ENCODE measurements at regions not wholly inside any gene's neighbourhood (a gene's known extent, or its start where the extent isn't known, plus 50 kb on each side); places are given as distances from the start of the nearest gene placed in this dataset.

- peak; percentile 52 for DNase-seq (ENCODE audit: low read depth)
- no peak for TF ChIP-seq CTCF (conservative IDR thresholded peaks at IDR 0.05; ENCODE audit: low read depth, low read length)
- no peak overlapping the region for H3K4me3 ChIP-seq (ENCODE audit: low read depth, low read length)
Measured at GRCh38 chr11:97637701-97638100, 1247.9 kb downstream of the JRKL start.

DNA sequence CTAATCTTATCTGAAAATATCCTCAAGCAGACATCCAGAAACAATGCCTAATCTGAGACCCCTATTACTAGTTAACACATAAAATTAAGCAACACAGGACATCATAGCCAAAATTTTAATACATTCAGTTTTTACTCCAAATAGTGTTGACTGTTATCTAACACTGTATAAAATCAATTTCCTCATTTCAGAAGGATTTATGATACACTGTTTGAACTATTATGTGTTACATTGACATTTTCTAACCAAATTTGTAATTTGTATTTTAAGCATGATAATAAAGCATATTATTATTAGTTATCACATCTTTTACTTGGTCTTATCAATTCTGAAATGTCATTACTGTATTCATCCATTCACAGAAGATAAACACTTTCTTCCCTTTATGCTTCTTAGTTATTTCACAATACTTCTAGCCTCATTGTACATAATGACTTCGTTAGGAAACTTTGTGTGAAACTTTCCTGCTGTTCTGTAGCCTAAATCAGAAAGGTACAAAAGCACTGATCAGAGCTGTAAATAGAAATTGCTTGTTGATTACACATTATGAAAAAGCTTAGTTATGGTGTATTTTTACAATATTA, 1248.9 kb downstream of the JRKL start:
- TF ChIP-seq CTCF (conservative IDR thresholded peaks at IDR 0.05; ENCODE audit: low read depth, low read length) = no peak
- DNase-seq (ENCODE audit: low read depth) = no peak
- no peak overlapping the region for H3K4me3 ChIP-seq (ENCODE audit: low read depth, low read length)

- H3K4me3 ChIP-seq (ENCODE audit: low read depth, low read length) = no peak overlapping the region
- TF ChIP-seq CTCF (conservative IDR thresholded peaks at IDR 0.05; ENCODE audit: low read depth, low read length) = no peak
- no peak for DNase-seq (ENCODE audit: low read depth)
Measured at GRCh38 chr11:97641988-97642387, 1252.2 kb downstream of the JRKL start.

DNA sequence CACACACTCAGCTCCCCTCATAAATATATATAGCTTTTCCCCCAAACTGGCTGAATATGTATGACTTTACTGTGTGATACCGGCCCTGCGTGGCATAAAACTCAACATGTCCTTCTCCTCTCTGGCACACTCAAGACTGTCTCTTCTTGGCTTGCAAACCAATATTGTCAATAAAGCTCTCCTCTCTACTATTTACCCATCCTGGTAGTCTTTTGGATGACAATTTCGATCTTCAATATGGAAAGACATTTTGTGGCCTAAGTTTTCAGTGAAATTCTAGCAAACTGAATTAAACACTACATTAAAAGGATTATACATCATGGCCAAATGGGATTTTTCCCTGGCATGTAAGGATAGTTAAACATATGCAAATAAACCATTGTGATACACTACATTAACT, 1255.9 kb downstream of the JRKL start:
- H3K4me3 ChIP-seq (ENCODE audit: low read depth, low read length) = no peak overlapping the region
- no peak for TF ChIP-seq CTCF (conservative IDR thresholded peaks at IDR 0.05; ENCODE audit: low read depth, low read length)
- DNase-seq (ENCODE audit: low read depth) = no peak

DNA sequence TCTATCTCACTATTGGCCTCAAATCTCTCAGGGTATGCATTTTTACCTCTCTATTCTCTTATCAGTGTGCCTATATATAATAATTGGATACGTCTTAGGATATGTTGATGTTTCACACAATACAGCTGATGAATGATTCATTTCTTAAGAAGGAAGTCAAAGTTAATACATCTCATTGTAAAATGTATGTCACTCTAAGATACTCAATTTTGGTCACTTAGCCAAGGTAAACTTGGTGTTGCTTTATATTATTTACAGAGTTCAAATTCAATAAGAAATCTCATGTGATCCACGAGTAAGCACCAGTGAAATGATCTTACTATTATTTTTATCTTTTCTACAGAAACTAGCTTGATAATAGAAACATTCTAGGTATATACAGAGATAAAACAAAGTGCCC, 1266.5 kb downstream of the JRKL start:
- DNase-seq (ENCODE audit: low read depth) = no peak
- TF ChIP-seq CTCF (conservative IDR thresholded peaks at IDR 0.05; ENCODE audit: low read depth, low read length) = no peak
- H3K4me3 ChIP-seq (ENCODE audit: low read depth, low read length) = no peak overlapping the region

DNA sequence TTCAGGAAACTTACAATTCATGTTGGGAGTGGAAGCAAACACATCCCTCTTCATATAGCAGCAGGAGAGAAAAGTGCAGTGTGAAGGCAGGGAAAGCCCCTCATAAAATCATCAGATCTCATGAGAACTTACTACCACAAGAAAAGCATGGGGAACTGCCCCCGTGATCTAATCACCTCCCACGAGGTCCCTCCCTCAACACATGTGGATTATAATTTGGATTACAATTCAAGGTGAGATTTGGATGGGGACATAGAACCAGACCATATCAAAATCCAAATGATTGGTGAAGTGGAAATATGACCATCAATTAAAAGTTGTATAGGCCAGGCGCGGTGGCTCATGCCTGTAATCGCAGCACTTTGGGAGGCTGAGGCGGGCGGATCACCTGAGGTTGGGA, 1268.0 kb downstream of the JRKL start:
- no peak overlapping the region for H3K4me3 ChIP-seq (ENCODE audit: low read depth, low read length)
- TF ChIP-seq CTCF (conservative IDR thresholded peaks at IDR 0.05; ENCODE audit: low read depth, low read length) = no peak
- DNase-seq (ENCODE audit: low read depth) = no peak

DNA sequence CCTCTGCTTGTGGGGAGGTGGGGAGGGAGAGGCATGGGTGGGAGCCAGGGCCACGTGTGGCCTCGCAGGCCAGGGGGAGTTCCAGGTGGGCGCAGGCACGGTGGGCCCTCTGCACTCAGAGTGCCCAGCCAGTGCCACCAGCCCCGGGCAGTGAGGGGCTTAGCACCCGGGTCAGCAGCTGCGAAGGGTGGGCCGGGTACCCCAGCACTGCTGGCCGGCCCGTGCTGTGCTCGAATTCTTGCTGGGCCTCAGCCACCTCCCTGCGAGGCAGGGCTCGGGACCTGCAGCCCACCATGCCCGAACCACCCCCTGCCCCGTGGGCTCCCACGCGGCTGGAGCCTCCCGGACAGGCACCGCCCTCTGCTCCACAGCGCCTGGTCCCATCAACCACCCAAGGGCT, 1277.2 kb downstream of the JRKL start:
- no peak for TF ChIP-seq CTCF (conservative IDR thresholded peaks at IDR 0.05; ENCODE audit: low read depth, low read length)
- DNase-seq (ENCODE audit: low read depth) = no peak

More for the DNA sequence above, 1277.2 kb downstream of the JRKL start:
- no peak overlapping the region for H3K4me3 ChIP-seq (ENCODE audit: low read depth, low read length)
